Smooth muscle cell (in vitro differentiated cells): ENCODE measurements at regions not wholly inside any gene's neighbourhood (a gene's known extent, or its start where the extent isn't known, plus 50 kb on each side); places are given as distances from the start of the nearest gene placed in this dataset.

ENCODE experiments used
- DNase-seq: peaks from one replicate; lab custom pipeline; 2025; ENCODE audit not compliant: unreplicated experiment; lab: John Stamatoyannopoulos, UW
- H2AFZ ChIP-seq: fragments of 200-600 bp; sonication (generic); 2 replicates; pipeline ENCODE4 v1.6.0; 2016; ENCODE audit warnings: antibody characterized with exemption, low read depth, mild to moderate bottlenecking
- H3F3A ChIP-seq: fragments of 200-600 bp; sonication (generic); 2 replicates; pipeline ENCODE4 v1.6.0; 2017; ENCODE audit warnings: antibody characterized with exemption, low read depth
- H3K27ac ChIP-seq: fragments of 200-600 bp; sonication (generic); 2 replicates; pipeline ENCODE4 v1.5.1; 2016; ENCODE audit warnings: low read depth, mild to moderate bottlenecking
- H3K27me3 ChIP-seq: fragments of 200-600 bp; sonication (generic); 2 replicates; pipeline ENCODE4 v1.6.1; 2016; ENCODE audit warnings: low read depth, mild to moderate bottlenecking
- H3K36me3 ChIP-seq: fragments of 200-600 bp; sonication (generic); 2 replicates; pipeline ENCODE4 v1.5.1; 2016; ENCODE audit warnings: low read depth
- H3K4me1 ChIP-seq: fragments of 200-600 bp; sonication (generic); 2 replicates; pipeline ENCODE4 v1.5.1; 2016; ENCODE audit warnings: low read depth
- H3K4me2 ChIP-seq: fragments of 200-600 bp; sonication (generic); 2 replicates; pipeline ENCODE4 v1.6.0; 2016; ENCODE audit warnings: mild to moderate bottlenecking
- H3K4me3 ChIP-seq: fragments of 200-600 bp; sonication (generic); 2 replicates; pipeline ENCODE4 v1.5.1; 2016; ENCODE audit warnings: mild to moderate bottlenecking
- H3K79me2 ChIP-seq: fragments of 200-600 bp; sonication (generic); 2 replicates; pipeline ENCODE4 v1.6.0; 2016; ENCODE audit warnings: low read depth, mild to moderate bottlenecking
- H3K9ac ChIP-seq: fragments of 200-600 bp; sonication (generic); 2 replicates; pipeline ENCODE4 v1.6.0; 2016; ENCODE audit warnings: low read depth
- H3K9me3 ChIP-seq: fragments of 200-600 bp; sonication (generic); replicated peaks from 2 replicates; pipeline ENCODE4 v1.5.1; 2016; ENCODE audit warnings: low read depth
- H4K20me1 ChIP-seq: fragments of 200-600 bp; sonication (generic); 2 replicates; pipeline ENCODE4 v1.6.0; 2016; ENCODE audit warnings: low read depth
- WGBS: methylation state at CpG from one replicate; pipeline ENCODE4 v1.1.7; 2016; ENCODE audit warnings: low lambda C conversion rate; 5-methylcytosine and 5-hydroxymethylcytosine counted together
- TF ChIP-seq, protein P1 (sequence below): fragments of 200-600 bp; sonication (generic); IDR thresholded peaks from 2 replicates; pipeline ENCODE4 v1.5.1; 2017; ENCODE audit warnings: borderline replicate concordance, mild to moderate bottlenecking, antibody characterized with exemption; ENCODE audit not compliant: insufficient read depth, poor library complexity, severe bottlenecking

DNA sequence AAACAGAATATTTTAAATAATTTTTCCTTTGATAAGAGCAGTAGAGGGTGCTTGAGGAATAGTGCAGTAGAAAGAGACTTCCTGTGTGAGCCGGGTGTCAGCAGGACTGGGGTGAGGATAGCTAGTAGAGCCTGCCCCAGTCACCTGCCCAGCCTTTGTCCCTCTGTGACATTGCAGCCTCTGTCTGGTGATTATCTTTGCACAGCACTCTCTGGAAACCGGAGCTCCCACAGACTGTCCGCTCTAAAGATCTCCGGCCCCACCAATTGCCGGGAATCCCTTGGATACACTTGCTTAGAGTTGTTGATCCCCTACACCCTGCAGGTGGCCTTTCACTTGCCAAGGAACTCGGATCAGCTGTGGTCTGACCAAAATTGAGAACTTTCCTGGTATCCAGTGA is 1081.3 kb upstream of the TMEFF2 start:
- no peaks in the 10 kb centered on the region for H3F3A ChIP-seq
- H3K27ac ChIP-seq, result no peak overlapping the region
- no peaks in the 10 kb centered on the region for H4K20me1 ChIP-seq
- no peaks in the 10 kb centered on the region for H3K9me3 ChIP-seq
- no peak overlapping the region for H3K4me2 ChIP-seq
- no peaks in the 10 kb centered on the region for H3K36me3 ChIP-seq
- H3K9ac ChIP-seq, result no peak overlapping the region
- no peaks in the 10 kb centered on the region for H3K4me1 ChIP-seq
- no peak overlapping the region for H3K4me3 ChIP-seq
- WGBS, result 94% methylated on average over 6 of the region's 6 CpGs
- H3K79me2 ChIP-seq, result no peaks in the 10 kb centered on the region
- no peak for DNase-seq
- no peaks in the 10 kb centered on the region for H3K27me3 ChIP-seq
- TF ChIP-seq, protein P1, sequence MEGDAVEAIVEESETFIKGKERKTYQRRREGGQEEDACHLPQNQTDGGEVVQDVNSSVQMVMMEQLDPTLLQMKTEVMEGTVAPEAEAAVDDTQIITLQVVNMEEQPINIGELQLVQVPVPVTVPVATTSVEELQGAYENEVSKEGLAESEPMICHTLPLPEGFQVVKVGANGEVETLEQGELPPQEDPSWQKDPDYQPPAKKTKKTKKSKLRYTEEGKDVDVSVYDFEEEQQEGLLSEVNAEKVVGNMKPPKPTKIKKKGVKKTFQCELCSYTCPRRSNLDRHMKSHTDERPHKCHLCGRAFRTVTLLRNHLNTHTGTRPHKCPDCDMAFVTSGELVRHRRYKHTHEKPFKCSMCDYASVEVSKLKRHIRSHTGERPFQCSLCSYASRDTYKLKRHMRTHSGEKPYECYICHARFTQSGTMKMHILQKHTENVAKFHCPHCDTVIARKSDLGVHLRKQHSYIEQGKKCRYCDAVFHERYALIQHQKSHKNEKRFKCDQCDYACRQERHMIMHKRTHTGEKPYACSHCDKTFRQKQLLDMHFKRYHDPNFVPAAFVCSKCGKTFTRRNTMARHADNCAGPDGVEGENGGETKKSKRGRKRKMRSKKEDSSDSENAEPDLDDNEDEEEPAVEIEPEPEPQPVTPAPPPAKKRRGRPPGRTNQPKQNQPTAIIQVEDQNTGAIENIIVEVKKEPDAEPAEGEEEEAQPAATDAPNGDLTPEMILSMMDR, result no peak
- no peak overlapping the region for H2AFZ ChIP-seq

DNA sequence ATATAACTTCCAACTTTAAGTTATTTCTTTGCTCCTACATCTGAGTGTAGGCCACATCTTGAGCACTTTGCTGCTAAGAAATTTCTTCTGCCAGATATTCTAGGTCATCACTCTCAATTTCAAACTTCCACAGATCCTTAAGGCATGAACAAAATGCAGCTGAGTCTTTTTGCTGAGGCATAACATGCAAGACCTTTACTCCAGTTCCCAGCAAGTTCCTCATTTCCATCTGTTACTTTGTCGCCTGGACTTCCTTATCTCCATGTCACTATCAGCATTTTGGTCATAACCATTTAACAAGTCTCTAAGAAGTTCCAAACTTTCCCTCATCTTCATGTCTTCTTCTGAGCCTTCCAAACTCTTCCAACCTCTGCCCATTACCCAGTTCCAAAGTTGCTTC is 1077.3 kb upstream of the TMEFF2 start:
- no peaks in the 10 kb centered on the region for H3K79me2 ChIP-seq
- H3K9ac ChIP-seq, result no peak overlapping the region
- H3K9me3 ChIP-seq, result no peaks in the 10 kb centered on the region
- no peaks in the 10 kb centered on the region for H3K4me1 ChIP-seq
- H4K20me1 ChIP-seq, result no peaks in the 10 kb centered on the region
- 50% methylated on average over 1 of the region's 1 CpG for WGBS
- H3K36me3 ChIP-seq, result no peaks in the 10 kb centered on the region
- H2AFZ ChIP-seq, result no peak overlapping the region
- H3F3A ChIP-seq, result no peaks in the 10 kb centered on the region
- no peaks in the 10 kb centered on the region for H3K27me3 ChIP-seq
- no peak overlapping the region for H3K27ac ChIP-seq
- TF ChIP-seq, protein P1, result no peak
- no peak overlapping the region for H3K4me3 ChIP-seq
- no peak overlapping the region for H3K4me2 ChIP-seq
- no peak for DNase-seq

DNA sequence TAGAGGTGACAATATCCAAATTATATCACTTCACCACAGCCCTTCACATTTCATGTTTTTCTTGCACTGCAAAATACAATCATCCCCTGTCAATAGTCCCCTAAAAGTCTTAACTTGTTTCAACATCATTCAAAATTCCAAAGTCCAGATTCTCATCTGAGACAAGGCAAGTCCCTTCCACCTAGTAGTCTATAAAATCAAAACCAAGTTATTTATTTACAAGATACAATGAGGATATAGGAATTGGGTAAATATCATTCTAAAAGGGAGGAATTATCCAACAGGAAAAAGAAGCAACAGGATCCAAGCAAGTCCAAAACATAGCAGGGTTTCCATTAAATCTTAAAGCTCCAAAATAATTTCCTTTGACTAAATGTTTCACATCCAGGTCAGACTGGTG is 1076.1 kb upstream of the TMEFF2 start:
- Histone ChIP-seq H3K79me2 (no peaks in the 10 kb centered on the region), H3K27ac (no peak overlapping the region), H3K4me2 (no peak overlapping the region), H3K36me3 (no peaks in the 10 kb centered on the region), H3K9ac (no peak overlapping the region), H4K20me1 (no peaks in the 10 kb centered on the region), H3K4me1 (no peaks in the 10 kb centered on the region), H3K4me3 (no peak overlapping the region), H3F3A (no peaks in the 10 kb centered on the region), H2AFZ (no peak overlapping the region), H3K9me3 (no peaks in the 10 kb centered on the region), H3K27me3 (no peaks in the 10 kb centered on the region)
- TF ChIP-seq, protein P1, result no peak
- no peak for DNase-seq

DNA sequence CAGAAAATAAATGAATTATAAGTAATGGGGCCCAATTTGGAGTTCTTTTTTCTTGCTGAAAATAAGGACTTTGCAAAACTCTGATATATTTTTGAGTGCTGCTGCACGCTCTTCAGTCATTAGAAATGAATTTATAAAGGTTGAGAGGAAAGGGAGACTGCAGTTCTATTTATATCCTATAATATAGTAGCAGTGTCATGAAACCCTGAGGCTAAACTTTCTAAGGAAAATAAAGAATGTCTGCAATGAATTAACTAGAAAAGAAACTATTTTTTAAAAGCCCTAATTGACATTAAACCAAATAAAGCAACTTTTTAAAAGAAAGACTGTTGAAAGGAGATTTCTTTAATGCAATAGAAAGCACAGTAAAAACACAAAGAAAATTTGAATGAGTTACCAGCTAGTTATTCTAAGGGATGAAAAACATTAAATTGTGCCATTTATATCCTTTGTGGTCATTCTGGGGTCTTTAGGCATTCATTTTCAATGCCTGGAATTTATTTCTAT is 1072.8 kb upstream of the TMEFF2 start:
- H3K36me3 ChIP-seq, result no peaks in the 10 kb centered on the region
- H3K4me3 ChIP-seq, result no peak overlapping the region
- WGBS, result 94% methylated on average over 1 of the region's 1 CpG
- H3K4me2 ChIP-seq, result no peak overlapping the region
- H4K20me1 ChIP-seq, result no peaks in the 10 kb centered on the region
- DNase-seq, result no peak
- TF ChIP-seq, protein P1, result no peak
- H2AFZ ChIP-seq, result no peak overlapping the region
- H3K27ac ChIP-seq, result no peak overlapping the region
- H3K27me3 ChIP-seq, result no peaks in the 10 kb centered on the region
- H3K9ac ChIP-seq, result no peak overlapping the region
- no peaks in the 10 kb centered on the region for H3K9me3 ChIP-seq
- H3F3A ChIP-seq, result no peaks in the 10 kb centered on the region
- no peaks in the 10 kb centered on the region for H3K4me1 ChIP-seq
- H3K79me2 ChIP-seq, result no peaks in the 10 kb centered on the region
